ENCODE measurements at regions not wholly inside any gene's neighbourhood (a gene's known extent, or its start where the extent isn't known, plus 50 kb on each side); places are given as distances from the start of the nearest gene placed in this dataset.
"Not testable (repeated sequence)": the region's sequence is repeated elsewhere in the genome, so short reads cannot be mapped to it uniquely, and the experiment has no call there.

- DNase-seq, result no peak
Measured at GRCh38 chr3:184479426-184480126, 82.0 kb upstream of the EPHB3 start.

DNA sequence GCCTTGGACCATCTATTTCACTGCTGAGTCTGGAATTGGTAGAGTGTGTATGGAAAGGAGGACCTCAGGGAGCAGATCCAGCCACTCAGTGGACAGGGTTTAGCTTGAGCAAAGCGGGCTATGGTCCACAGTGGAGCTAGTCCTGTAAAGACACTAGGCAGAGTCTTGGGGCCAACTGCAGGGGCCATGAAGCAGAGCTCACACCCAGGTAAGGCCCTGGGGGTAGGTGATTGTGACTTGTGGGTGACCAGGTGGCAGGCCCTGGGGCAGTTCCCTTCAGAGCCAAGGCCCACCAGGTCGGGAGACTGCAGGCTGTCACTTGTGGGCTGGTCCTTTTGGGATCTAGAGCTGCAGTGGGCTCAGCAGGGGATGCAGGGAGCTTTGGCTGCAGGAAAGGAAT, 80.8 kb upstream of the EPHB3 start:
- no peak for DNase-seq

DNA sequence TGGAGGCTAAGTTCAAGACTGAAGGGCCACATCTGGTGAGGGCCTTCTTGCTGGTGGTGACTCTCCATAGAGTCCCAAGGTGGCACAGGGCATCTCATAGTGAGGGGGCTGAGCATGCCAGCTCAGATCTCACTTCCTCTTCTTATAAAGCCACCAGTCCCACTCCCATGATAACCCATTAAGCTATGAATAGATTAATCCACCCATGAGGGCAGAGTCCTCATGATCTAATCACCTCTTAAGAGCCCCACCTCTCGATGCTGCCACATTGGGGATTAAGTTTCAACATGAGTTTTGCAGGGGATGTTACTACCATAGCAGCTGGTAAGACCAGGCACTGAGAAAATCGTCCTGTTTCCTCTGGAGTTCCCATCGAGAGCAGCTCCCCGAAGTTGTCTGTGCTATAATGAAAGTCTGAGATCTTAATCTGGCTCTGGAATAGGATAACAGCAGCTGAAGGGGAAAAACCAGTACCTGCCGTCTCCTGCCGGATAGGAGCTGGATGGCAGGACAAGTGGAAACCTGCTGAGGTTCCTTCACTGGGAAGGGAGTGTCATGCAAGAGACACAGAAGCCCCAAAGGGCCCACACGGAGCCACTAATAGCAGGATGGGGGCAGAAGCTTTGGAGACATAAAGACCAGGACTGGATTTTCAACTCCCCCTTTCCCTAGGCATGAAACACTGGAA, 79.5 kb upstream of the EPHB3 start:
- peak; percentile 95 for DNase-seq

DNA sequence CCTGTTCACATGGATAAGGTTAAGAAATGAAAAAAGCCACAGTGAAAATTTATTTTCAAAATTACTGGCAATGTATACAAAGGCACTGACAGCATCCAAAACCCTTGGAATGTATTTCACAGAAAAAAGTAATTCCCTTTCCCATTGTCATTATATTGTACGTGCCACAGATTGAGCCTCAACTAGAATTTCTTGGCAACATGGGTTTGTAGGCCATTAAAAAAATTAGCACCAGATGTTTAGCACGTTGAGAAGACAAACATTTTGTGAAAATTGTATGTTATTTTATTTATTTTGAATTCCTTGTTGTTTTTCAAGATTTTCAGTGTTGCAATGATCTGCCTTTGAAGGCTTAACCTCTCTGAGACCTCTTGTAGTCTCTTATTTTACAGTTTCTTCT, 76.3 kb upstream of the EPHB3 start:
- DNase-seq, result no peak

- DNase-seq, result no peak
Measured at GRCh38 chr3:184485906-184486305, 75.7 kb upstream of the EPHB3 start.

- peak; percentile 52 for DNase-seq
Measured at GRCh38 chr3:184486614-184487013, 75.0 kb upstream of the EPHB3 start.

DNA sequence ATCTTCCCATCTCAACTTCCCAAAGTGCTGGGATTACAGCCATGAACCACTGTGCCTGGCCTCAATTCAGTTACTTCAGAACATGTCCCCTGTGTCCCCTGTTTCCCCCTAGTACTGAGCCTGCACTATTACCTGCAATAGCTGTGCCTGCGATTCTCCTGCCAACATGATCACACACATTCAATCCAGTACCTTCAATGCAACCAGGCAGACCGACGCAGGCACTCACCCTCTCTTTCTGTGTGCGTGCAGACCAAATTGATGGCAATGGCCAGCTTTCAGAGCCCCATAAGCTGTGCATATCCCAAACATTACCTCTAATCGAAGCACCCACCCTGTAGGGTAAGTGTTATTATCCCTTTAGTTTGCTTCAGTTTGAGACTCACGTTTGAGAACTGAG, 73.0 kb upstream of the EPHB3 start:
- no peak for DNase-seq

- DNase-seq, result no peak
Measured at GRCh38 chr3:184489268-184489841, 72.2 kb upstream of the EPHB3 start.

GRCh38 chr3:184491011-184491576, 70.5 kb upstream of the EPHB3 start:
- DNase-seq, result no peak

DNA sequence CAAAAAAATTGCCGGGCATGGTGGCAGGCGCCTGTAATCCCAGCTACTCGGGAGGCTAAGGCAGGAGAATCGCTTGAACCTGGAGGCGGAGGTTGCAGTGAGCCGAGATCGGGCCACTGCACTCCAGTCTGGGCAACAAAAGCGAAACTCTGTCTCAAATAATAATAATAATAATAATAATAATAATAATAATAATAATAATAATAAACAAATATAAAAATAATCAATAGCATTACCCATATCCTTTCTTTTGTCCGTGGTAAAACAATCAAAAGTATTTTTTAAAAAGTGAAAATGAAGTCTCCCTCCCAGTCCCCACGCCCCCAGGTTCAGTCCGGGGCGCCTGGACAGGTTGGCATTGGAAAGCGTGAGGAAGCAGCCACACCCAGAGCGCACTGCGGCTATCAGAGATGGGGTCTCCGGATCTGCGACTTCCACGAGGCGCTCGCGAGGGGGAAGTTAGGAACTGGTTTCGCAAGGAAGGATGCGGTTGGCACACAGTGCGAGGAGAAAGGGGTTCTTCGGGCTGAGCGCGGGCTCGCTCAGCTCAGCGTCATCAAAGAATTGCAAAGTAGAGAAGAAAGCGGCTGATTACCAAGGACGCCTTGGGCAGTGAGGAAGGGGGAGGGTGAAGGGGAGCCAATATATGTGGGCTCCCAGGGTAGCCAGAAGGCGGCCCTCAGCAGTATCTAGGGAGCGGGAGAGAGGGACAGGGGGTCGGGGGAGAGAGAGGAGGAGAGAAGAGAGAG, 69.5 kb upstream of the EPHB3 start:
- DNase-seq, result no peak

DNA sequence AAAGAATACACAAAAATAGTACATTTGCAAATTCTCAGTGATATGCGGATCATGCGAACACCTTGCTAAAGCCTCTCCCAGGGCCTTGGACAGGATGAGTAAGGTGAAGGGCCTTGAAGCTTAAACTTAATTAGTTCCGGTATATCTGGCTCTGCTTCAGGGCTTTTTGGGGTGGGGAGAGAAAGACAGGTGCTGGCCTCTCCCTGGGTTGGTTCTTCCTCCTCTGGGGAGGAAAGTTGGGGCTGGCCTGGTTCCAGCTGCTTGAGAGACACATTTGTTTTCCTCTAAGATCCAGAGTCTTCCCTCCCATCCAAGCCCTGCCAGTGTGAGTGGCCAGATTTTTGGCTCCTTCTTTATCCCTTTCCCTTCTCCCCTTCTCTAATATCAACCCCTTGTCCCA, 64.7 kb upstream of the EPHB3 start:
- DNase-seq, result no peak

DNA sequence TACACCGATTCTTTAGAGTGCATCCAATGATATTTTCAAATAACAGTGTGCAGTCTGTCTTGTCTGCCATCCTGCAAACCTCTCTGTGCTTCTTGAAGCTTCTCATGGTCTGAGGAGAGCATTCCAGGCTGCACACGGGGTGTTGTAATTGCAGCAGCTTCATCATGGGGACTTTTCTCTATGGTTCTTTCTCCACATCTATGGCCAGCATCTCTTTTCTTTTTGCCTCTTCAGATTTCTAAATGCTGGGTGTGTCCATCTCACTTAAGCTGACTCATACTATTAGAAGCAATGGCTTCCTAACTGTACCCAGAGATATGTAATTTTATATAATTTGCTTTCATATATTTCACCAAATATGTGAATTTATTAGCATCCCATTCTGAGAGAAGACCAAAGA, 63.8 kb upstream of the EPHB3 start:
- no peak for DNase-seq

- no peak for DNase-seq
Measured at GRCh38 chr3:184498986-184499606, 62.5 kb upstream of the EPHB3 start.

DNA sequence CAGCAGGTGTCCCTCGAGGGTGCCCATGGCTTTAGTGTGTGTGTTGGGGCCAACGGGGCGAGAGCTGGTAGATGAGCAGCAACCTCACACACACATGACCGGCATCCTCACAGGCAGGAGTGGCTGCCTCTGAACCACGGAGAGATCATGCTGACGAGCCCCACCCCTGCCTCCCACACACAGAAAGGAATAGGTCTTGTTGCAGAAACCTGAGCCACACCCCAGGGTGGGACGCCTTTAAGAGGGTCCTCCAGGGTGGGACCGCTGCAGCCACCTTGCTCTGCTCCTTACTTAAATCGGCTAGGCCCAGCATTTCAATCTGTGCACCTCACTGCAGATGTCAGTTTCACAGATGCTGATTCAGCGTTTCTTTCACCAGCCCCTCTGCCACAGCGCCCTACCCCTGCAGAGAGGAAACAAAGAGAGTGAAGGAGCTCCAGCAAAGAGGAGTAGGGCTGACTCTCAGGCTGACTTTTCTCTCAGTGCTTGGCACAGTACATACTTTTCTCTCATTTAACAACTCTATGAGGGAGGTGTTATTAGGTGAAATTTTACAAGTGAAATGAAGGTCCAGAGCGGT, 61.2 kb upstream of the EPHB3 start:
- no peak for DNase-seq

GRCh38 chr3:184502123-184502667, 59.4 kb upstream of the EPHB3 start:
- no peak for DNase-seq

- not testable (repeated sequence) for DNase-seq
Measured at GRCh38 chr3:184502841-184503240, 58.7 kb upstream of the EPHB3 start.

DNA sequence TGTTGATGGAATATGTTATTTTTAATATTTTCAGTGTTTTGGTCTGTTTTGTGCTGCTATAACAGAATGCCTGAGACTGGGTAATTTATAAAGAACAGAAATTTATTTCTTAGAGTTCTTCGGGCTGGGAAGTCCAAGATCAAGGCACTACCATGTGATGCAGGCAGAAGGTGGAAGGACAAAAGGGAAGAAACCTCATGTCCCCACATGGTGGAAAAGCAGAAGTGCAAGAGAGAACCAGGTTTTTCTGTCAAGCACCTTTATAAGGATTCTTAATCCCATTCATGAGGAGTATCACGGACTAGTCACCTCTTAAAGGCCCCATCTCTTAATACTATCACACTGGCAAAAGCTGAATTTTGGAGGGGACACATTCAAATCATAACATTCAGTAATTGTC, 57.9 kb upstream of the EPHB3 start:
- peak; percentile 30 for DNase-seq

- DNase-seq, result peak; percentile 89
Measured at GRCh38 chr3:184505076-184505878, 56.3 kb upstream of the EPHB3 start.

GRCh38 chr3:184506561-184506991, 55.0 kb upstream of the EPHB3 start:
- peak; percentile 53 for DNase-seq

- no peak for DNase-seq
Measured at GRCh38 chr3:184508938-184509337, 52.6 kb upstream of the EPHB3 start.

GRCh38 chr3:184511741-184512140, 49.8 kb upstream of the EPHB3 start:
- DNase-seq, result no peak
